K562 (cell line): ENCODE measurements at regions not wholly inside any gene's neighbourhood (a gene's known extent, or its start where the extent isn't known, plus 50 kb on each side); places are given as distances from the start of the nearest gene placed in this dataset.

Experiments used
- ATF1 ChIP-seq, 2 experiments: fragments of 450-650 bp in 1 of 2; IDR thresholded peaks; 2 replicates each; pipeline ENCODE4 v1.6.1; 2016; ENCODE audit warnings: missing compliant biosample characterization in 1 of 2, missing genetic modification characterization in 1 of 2
- CUX1 ChIP-seq: fragments of 200-800 bp; sonication (Bioruptor generic); IDR thresholded peaks from 2 replicates; pipeline ENCODE4 v1.6.1; 2016; ENCODE audit warnings: missing genetic modification characterization, missing compliant biosample characterization
- FUS ChIP-seq: fragments of 200-400 bp; formaldehyde crosslinking; optimal IDR thresholded peaks from 2 replicates; pipeline ENCODE3; 2017; ENCODE audit warnings: low read depth, low read length
- KAT7 ChIP-seq: sonication (generic); formaldehyde crosslinking; IDR thresholded peaks from 2 replicates; pipeline ENCODE4 v1.8.0; 2022; ENCODE audit warnings: missing genetic modification reagents, mild to moderate bottlenecking, borderline replicate concordance
- L3MBTL2 ChIP-seq: fragments of 450-650 bp; IDR thresholded peaks from 2 replicates; pipeline ENCODE4 v1.6.1; 2016; ENCODE audit warnings: mild to moderate bottlenecking, moderate library complexity
- OTX1 ChIP-seq: fragments of 450-650 bp; formaldehyde crosslinking; IDR thresholded peaks from 2 replicates; pipeline ENCODE4 v1.4.0; 2022; ENCODE audit warnings: mild to moderate bottlenecking
- SP1 ChIP-seq: sonication (generic); formaldehyde crosslinking; IDR thresholded peaks from 2 replicates; pipeline ENCODE4 v1.8.1; 2022; ENCODE audit warnings: mild to moderate bottlenecking, missing genetic modification reagents
- ZBTB40 ChIP-seq, 2 experiments: fragments of 450-650 bp in 1 of 2; sonication (generic) in 1 of 2; formaldehyde crosslinking in 1 of 2; IDR thresholded peaks; 2 replicates each; pipeline versions ENCODE4 v1.7.1 to v1.9.0; 2016 to 2022; ENCODE audit warnings: inconsistent platforms in 1 of 2, mild to moderate bottlenecking in 1 of 2, missing genetic modification reagents in 1 of 2
- ZNF143 ChIP-seq: sonication (generic); formaldehyde crosslinking; IDR thresholded peaks from 2 replicates; pipeline ENCODE4 v1.9.0; 2022; ENCODE audit warnings: mild to moderate bottlenecking, missing genetic modification reagents
- ZNF699 ChIP-seq: fragments of 250-450 bp; sonication (Bioruptor Pico); IDR thresholded peaks from 2 replicates; pipeline ENCODE4 v1.8.0; 2021; ENCODE audit warnings: mild to moderate bottlenecking, moderate library complexity; ENCODE audit not compliant: insufficient replicate concordance

- 0 out of 2 replicates have a peak, but pooled peaks have one; percentile 7 for TF ChIP-seq ZBTB40 (IDR thresholded peaks at IDR 0.05)
- no peak for TF ChIP-seq ZBTB40 (CRISPR knock-in tag; IDR thresholded peaks at IDR 0.05)
- no peak for TF ChIP-seq ZNF699 (CRISPR knock-in tag)
- no peak for TF ChIP-seq ZNF143 (CRISPR knock-in tag)
- TF ChIP-seq SP1 (CRISPR knock-in tag): no peak
- no peak; the same call in none of the 2 replicates for TF ChIP-seq L3MBTL2
- TF ChIP-seq FUS: no peak
- TF ChIP-seq CUX1 (CRISPR knock-in tag): peak; percentile 55
- TF ChIP-seq KAT7 (CRISPR knock-in tag): 0 out of 2 replicates have a peak, but pooled peaks have one; percentile 30
- no peak for TF ChIP-seq OTX1 (CRISPR knock-in tag)
- no peak for TF ChIP-seq ATF1 (CRISPR knock-in tag; IDR thresholded peaks at IDR 0.05)
- TF ChIP-seq ATF1 (tag; IDR thresholded peaks at IDR 0.05): peak; percentile 75
Observed at GRCh38 chr2:12177455-12178288, 431.2 kb downstream of the LPIN1 start (continued).
